Liver (tissue), 8 donors: ENCODE measurements at regions not wholly inside any gene's neighbourhood (a gene's known extent, or its start where the extent isn't known, plus 50 kb on each side); places are given as distances from the start of the nearest gene placed in this dataset.

Experiments used
- DNase-seq: peaks from one replicate; pipeline ENCODE4 v3.0.0-alpha.2; 2017; ENCODE audit warnings: low spot score
- H3K27ac ChIP-seq, 2 donors: one replicate each; pipeline ENCODE4 v1.7.0; 2013; ENCODE audit warnings: inconsistent platforms in 2 of 2, low read length in 2 of 2, control low read depth in 1 of 2, low read depth in 1 of 2, mild to moderate bottlenecking in 1 of 2
- H3K27me3 ChIP-seq, 4 donors: one replicate each; pipeline versions ENCODE4 v1.6.1 to v1.7.0; 2013; ENCODE audit warnings: low read length in 3 of 4, inconsistent platforms in 1 of 4, mild to moderate bottlenecking in 1 of 4, moderate library complexity in 1 of 4; ENCODE audit not compliant: control insufficient read depth in 4 of 4, insufficient read depth in 4 of 4
- H3K36me3 ChIP-seq, 4 donors: one replicate each; pipeline versions ENCODE4 v1.6.1 to v1.7.0; 2013; ENCODE audit warnings: low read length in 3 of 4, mild to moderate bottlenecking in 3 of 4, low read depth in 1 of 4, moderate library complexity in 1 of 4; ENCODE audit not compliant: control insufficient read depth in 4 of 4, insufficient read depth in 3 of 4
- H3K4me1 ChIP-seq, 4 donors: one replicate each; pipeline versions ENCODE4 v1.6.1 to v1.7.0; 2013; ENCODE audit warnings: low read length in 3 of 4, mild to moderate bottlenecking in 3 of 4, moderate library complexity in 1 of 4; ENCODE audit not compliant: control insufficient read depth in 4 of 4, insufficient read depth in 4 of 4
- H3K4me3 ChIP-seq, 3 donors: one replicate each; pipeline versions ENCODE4 v1.6.1 to v1.7.0; 2013; ENCODE audit warnings: low read length in 3 of 3, control low read depth in 1 of 3, low read depth in 1 of 3, mild to moderate bottlenecking in 1 of 3
- H3K9ac ChIP-seq, 2 donors: one replicate each; pipeline ENCODE4 v1.7.0; 2013; ENCODE audit warnings: low read length in 2 of 2, mild to moderate bottlenecking in 2 of 2, moderate library complexity in 2 of 2, control low read depth in 1 of 2, low read depth in 1 of 2
- H3K9me3 ChIP-seq, 4 donors: one replicate each; pipeline versions ENCODE4 v1.6.1 to v1.7.0; 2013; ENCODE audit warnings: low read length in 3 of 4; ENCODE audit not compliant: control insufficient read depth in 4 of 4
- ATF3 ChIP-seq: IDR thresholded peaks from 2 replicates; pipeline ENCODE4 v1.6.1; 2016; ENCODE audit warnings: antibody characterized with exemption
- CTCF ChIP-seq: fragments of 150-350 bp; IDR thresholded peaks from 2 replicates; pipeline ENCODE4 v1.5.1; 2017; ENCODE audit warnings: improper control_type of control experiment, low read depth, low read length; ENCODE audit not compliant: missing input control
- EGR1 ChIP-seq, 2 donors: IDR thresholded peaks; 2 replicates each; pipeline ENCODE4 v1.6.1; 2016 to 2018; ENCODE audit warnings: antibody characterized with exemption in 2 of 2, low read depth in 2 of 2
- FOXA2 ChIP-seq: IDR thresholded peaks from 2 replicates; pipeline ENCODE4 v1.6.1; 2016; ENCODE audit warnings: antibody characterized with exemption
- GABPA ChIP-seq, 2 donors: IDR thresholded peaks in 1 of 2; conservative IDR thresholded peaks in 1 of 2; 2 replicates each; pipeline ENCODE4 v1.6.1; 2016; ENCODE audit warnings: antibody characterized with exemption in 2 of 2, mild to moderate bottlenecking in 1 of 2, moderate library complexity in 1 of 2
- HNF4A ChIP-seq, 2 donors: conservative IDR thresholded peaks; 2 replicates each; pipeline ENCODE4 v1.6.1; 2016; ENCODE audit warnings: antibody characterized with exemption in 2 of 2, mild to moderate bottlenecking in 2 of 2
- HNF4G ChIP-seq: IDR thresholded peaks from 2 replicates; pipeline ENCODE4 v1.6.1; 2016; ENCODE audit warnings: antibody characterized with exemption
- JUND ChIP-seq, 2 donors: IDR thresholded peaks; 2 replicates each; pipeline ENCODE4 v1.6.1; 2016; ENCODE audit warnings: antibody characterized with exemption in 2 of 2
- RAD21 ChIP-seq, 2 donors: IDR thresholded peaks; 2 replicates each; pipeline ENCODE4 v1.6.1; 2016; ENCODE audit warnings: antibody characterized with exemption in 2 of 2, mild to moderate bottlenecking in 2 of 2
- REST ChIP-seq: IDR thresholded peaks from 2 replicates; pipeline ENCODE4 v1.6.1; 2016; ENCODE audit warnings: antibody characterized with exemption, mild to moderate bottlenecking
- RXRA ChIP-seq, 2 donors: IDR thresholded peaks; 2 replicates each; pipeline ENCODE4 v1.6.1; 2017 to 2018; ENCODE audit warnings: antibody characterized with exemption in 2 of 2, mild to moderate bottlenecking in 1 of 2
- SP1 ChIP-seq: IDR thresholded peaks from 2 replicates; pipeline ENCODE4 v1.6.1; 2018; ENCODE audit warnings: antibody characterized with exemption, mild to moderate bottlenecking
- TAF1 ChIP-seq: conservative IDR thresholded peaks from 2 replicates; pipeline ENCODE4 v1.6.1; 2016; ENCODE audit warnings: antibody characterized with exemption, mild to moderate bottlenecking
- YY1 ChIP-seq: IDR thresholded peaks from 2 replicates; pipeline ENCODE4 v1.6.1; 2016; ENCODE audit warnings: antibody characterized with exemption, mild to moderate bottlenecking
- WGBS: extraction: QIAGEN DNeasy Blood & Tissue Kit; methylation state at CpG from one replicate; pipeline ENCODE4 v1.1.7; 2013; 5-methylcytosine and 5-hydroxymethylcytosine counted together
- donor health status: healthy.
- donor health status: healthy.
- donor health status: healthy.
- donor health status: healthy.
- donor health status: healthy.

GRCh38 chr2:155830817-155831579 lies 501.5 kb downstream of the NR4A2 start:
- Histone ChIP-seq H3K27ac (no peak overlapping the region), H3K9me3 (no peaks in the 10 kb centered on the region), H3K9ac (no peak overlapping the region), H3K4me1 (no peaks in the 10 kb centered on the region), H3K36me3 (no peaks in the 10 kb centered on the region), H3K27me3 (peaks cover 0 to 4% (median 0%) of the 10 kb centered on the region in 4 donors), H3K4me3 (no peak overlapping the region)
- DNase-seq: no peak
- 70% methylated on average over 4 of the region's 4 CpGs for WGBS
- TF ChIP-seq CTCF (no peak), TAF1 (no peak), JUND (IDR thresholded peaks at IDR 0.05) (no peak), HNF4A (conservative IDR thresholded peaks at IDR 0.05) (no peak), HNF4G (no peak), GABPA (IDR thresholded peaks at IDR 0.05 in 1 of 2, conservative IDR thresholded peaks at IDR 0.05 in 1 of 2) (no peak)

GRCh38 chr2:155830351-155830750 lies 502.2 kb downstream of the NR4A2 start:
- Histone ChIP-seq H3K36me3 (no peaks in the 10 kb centered on the region), H3K9me3 (no peaks in the 10 kb centered on the region), H3K4me1 (no peaks in the 10 kb centered on the region), H3K27ac (no peak overlapping the region), H3K9ac (no peak overlapping the region), H3K27me3 (peaks cover 0 to 4% (median 0%) of the 10 kb centered on the region in 4 donors), H3K4me3 (no peak overlapping the region)
- WGBS: 78% methylated on average over 5 of the region's 5 CpGs
- no peak for TF ChIP-seq RAD21 (IDR thresholded peaks at IDR 0.05)
- no peak for TF ChIP-seq RXRA (IDR thresholded peaks at IDR 0.05)
- TF ChIP-seq YY1: no peak
- no peak for TF ChIP-seq JUND (IDR thresholded peaks at IDR 0.05)
- no peak for TF ChIP-seq EGR1 (IDR thresholded peaks at IDR 0.05; ENCODE audit: low read depth in 2 of 2)
- TF ChIP-seq ATF3: no peak
- no peak for TF ChIP-seq FOXA2
- TF ChIP-seq REST: no peak
- no peak for TF ChIP-seq SP1
- DNase-seq: no peak
